Immature natural killer cell (primary cell): ENCODE measurements at regions not wholly inside any gene's neighbourhood (a gene's known extent, or its start where the extent isn't known, plus 50 kb on each side); places are given as distances from the start of the nearest gene placed in this dataset.
A peak's percentile ranks its signal among the peaks of the same experiment; 100 is the strongest.

ENCODE experiments used
- DNase-seq, 3 donors: peaks; one replicate each; pipeline ENCODE4 v3.0.0; 2022; ENCODE audit warnings: mixed read lengths in 1 of 3
- H3K27ac Mint-ChIP-seq, 6 donors: one replicate each; pipeline ENCODE4 v1.8.0; 2020; ENCODE audit warnings: mixed read lengths in 6 of 6, mild to moderate bottlenecking in 5 of 6, inconsistent platforms in 4 of 6, moderate library complexity in 3 of 6
- H3K27me3 Mint-ChIP-seq, 3 donors: one replicate each; pipeline ENCODE4 v1.8.0; 2020 to 2021; ENCODE audit warnings: low read depth in 3 of 3, mild to moderate bottlenecking in 3 of 3, mixed read lengths in 3 of 3, moderate library complexity in 3 of 3, inconsistent platforms in 1 of 3
- H3K36me3 Mint-ChIP-seq, 3 donors: one replicate each; pipeline ENCODE4 v1.8.0; 2020; ENCODE audit warnings: mixed read lengths in 3 of 3, inconsistent platforms in 2 of 3, mild to moderate bottlenecking in 2 of 3
- H3K4me1 Mint-ChIP-seq, 2 donors: one replicate each; pipeline ENCODE4 v1.8.0; 2020; ENCODE audit warnings: inconsistent platforms in 2 of 2, mild to moderate bottlenecking in 2 of 2, mixed read lengths in 2 of 2, moderate library complexity in 1 of 2
- H3K4me3 Mint-ChIP-seq, 5 donors: one replicate each; pipeline ENCODE4 v1.8.0; 2020; ENCODE audit warnings: mild to moderate bottlenecking in 5 of 5, mixed read lengths in 5 of 5, inconsistent platforms in 3 of 5, moderate library complexity in 3 of 5
- H3K9me3 Mint-ChIP-seq, 6 donors: one replicate each; pipeline ENCODE4 v1.8.0; 2020; ENCODE audit warnings: mild to moderate bottlenecking in 6 of 6, mixed read lengths in 6 of 6, inconsistent platforms in 4 of 6, moderate library complexity in 3 of 6

- DNase-seq, result no peak
- Mint-ChIP-seq H3K27ac (no peak overlapping the region), H3K4me1 (no peaks in the 10 kb centered on the region), H3K36me3 (no peaks in the 10 kb centered on the region), H3K4me3 (no peak overlapping the region), H3K9me3 (no peaks in the 10 kb centered on the region), H3K27me3 (peaks cover 2 to 5% (median 2%) of the 10 kb centered on the region in 3 donors)
These were observed 166.5 kb downstream of the LSM5 start for GRCh38 chr7:32323712-32324111.

DNA sequence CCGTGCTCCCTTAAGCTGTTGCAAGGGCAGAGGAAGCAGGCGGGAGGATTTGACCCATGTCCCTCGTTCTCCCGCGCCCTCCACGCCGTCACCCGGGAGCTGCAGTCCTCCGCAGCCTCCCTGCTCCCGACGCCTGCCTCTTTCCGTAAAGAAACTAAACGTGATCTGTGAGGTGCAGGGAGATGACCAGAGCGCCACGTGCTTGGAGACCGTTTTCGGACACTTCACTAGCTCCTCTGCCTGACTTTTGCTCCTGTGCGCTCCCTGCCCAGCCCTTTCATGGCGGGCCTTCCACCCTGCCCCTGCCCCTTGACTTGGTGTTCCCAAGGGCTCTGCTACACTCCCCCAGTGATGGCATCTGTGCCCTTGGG, 171.2 kb downstream of the LSM5 start:
- no peaks in the 10 kb centered on the region for H3K4me1 Mint-ChIP-seq
- no peak for DNase-seq
- H3K4me3 Mint-ChIP-seq, result no peak overlapping the region
- no peaks in the 10 kb centered on the region for H3K9me3 Mint-ChIP-seq
- peaks cover 0 to 2% (median 0%) of the 10 kb centered on the region in 3 donors for H3K27me3 Mint-ChIP-seq
- no peak overlapping the region for H3K27ac Mint-ChIP-seq
- no peaks in the 10 kb centered on the region for H3K36me3 Mint-ChIP-seq

GRCh38 chr7:32318300-32319011, 171.7 kb downstream of the LSM5 start:
- Mint-ChIP-seq H3K27ac (no peak overlapping the region), H3K9me3 (no peaks in the 10 kb centered on the region), H3K36me3 (no peaks in the 10 kb centered on the region), H3K4me3 (no peak overlapping the region), H3K27me3 (peaks cover 0 to 2% (median 0%) of the 10 kb centered on the region in 3 donors), H3K4me1 (no peaks in the 10 kb centered on the region)
- DNase-seq, result no peak

GRCh38 chr7:32316839-32317238, 173.3 kb downstream of the LSM5 start:
- Mint-ChIP-seq H3K27me3 (peaks cover 0 to 3% (median 0%) of the 10 kb centered on the region in 3 donors), H3K4me1 (no peaks in the 10 kb centered on the region), H3K4me3 (no peak overlapping the region), H3K27ac (no peak overlapping the region), H3K9me3 (no peaks in the 10 kb centered on the region), H3K36me3 (no peaks in the 10 kb centered on the region)
- no peak for DNase-seq

DNA sequence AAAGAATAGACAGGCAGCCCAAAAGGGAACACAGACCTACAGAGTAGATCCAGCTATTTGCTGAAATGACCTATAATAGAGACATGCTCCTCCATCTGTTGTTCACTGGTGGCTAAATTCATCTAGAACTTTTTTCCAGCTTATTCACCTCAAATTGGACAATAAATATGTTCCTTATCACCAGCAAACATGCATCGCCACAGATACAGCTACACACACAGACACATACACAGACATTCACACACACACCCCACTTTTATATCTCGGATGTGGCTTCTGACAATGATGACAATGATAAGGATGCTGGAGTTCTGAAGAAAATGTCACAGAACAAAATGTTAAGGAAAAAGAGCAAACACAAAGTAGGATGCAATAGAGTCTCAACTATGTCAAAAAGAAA, 175.4 kb downstream of the LSM5 start:
- Mint-ChIP-seq H3K9me3 (peaks cover 0 to under 1% (median 0%) of the 10 kb centered on the region in 6 donors), H3K4me1 (no peaks in the 10 kb centered on the region), H3K4me3 (no peak overlapping the region), H3K27me3 (peaks cover 1 to 2% (median 1%) of the 10 kb centered on the region in 3 donors), H3K27ac (no peak overlapping the region), H3K36me3 (no peaks in the 10 kb centered on the region)
- DNase-seq, result no peak

- peaks cover 0 to 5% (median 0%) of the 10 kb centered on the region in 3 donors for H3K36me3 Mint-ChIP-seq
- H3K4me1 Mint-ChIP-seq, result peaks cover 8 to 9% of the 10 kb centered on the region in 2 donors
- DNase-seq, result no peak
- peaks cover 12 to 18% (median 15%) of the 10 kb centered on the region in 3 donors for H3K27me3 Mint-ChIP-seq
- H3K27ac Mint-ChIP-seq, result no peak overlapping the region
- H3K9me3 Mint-ChIP-seq, result peaks cover 0 to 1% (median 0%) of the 10 kb centered on the region in 6 donors
- H3K4me3 Mint-ChIP-seq, result no peak overlapping the region
These were observed 188.8 kb downstream of the LSM5 start for GRCh38 chr7:32301427-32301826.

- peaks cover 13 to 20% (median 15%) of the 10 kb centered on the region in 3 donors for H3K27me3 Mint-ChIP-seq
These were observed 191.0 kb downstream of the LSM5 start for GRCh38 chr7:32299133-32299702.

GRCh38 chr7:32298408-32299132, 191.6 kb downstream of the LSM5 start:
- H3K4me1 Mint-ChIP-seq, result peaks cover 8 to 9% of the 10 kb centered on the region in 2 donors
- peaks cover 0 to 9% (median 0%) of the 10 kb centered on the region in 3 donors for H3K36me3 Mint-ChIP-seq
- H3K27ac Mint-ChIP-seq, result no peak overlapping the region
- no peak for DNase-seq
- H3K4me3 Mint-ChIP-seq, result peak overlapping the region in 4 of 5 donors; percentile 59 to 72 (median 66)
- H3K9me3 Mint-ChIP-seq, result no peaks in the 10 kb centered on the region
- peaks cover 13 to 20% (median 17%) of the 10 kb centered on the region in 3 donors for H3K27me3 Mint-ChIP-seq

More at GRCh38 chr7:32299133-32299702, 191.0 kb downstream of the LSM5 start:
- Mint-ChIP-seq H3K27ac (no peak overlapping the region), H3K4me1 (peaks cover 8 to 9% of the 10 kb centered on the region in 2 donors), H3K36me3 (peaks cover 0 to 9% (median 0%) of the 10 kb centered on the region in 3 donors), H3K4me3 (peak overlapping the region in 4 of 5 donors; percentile 59 to 72 (median 66)), H3K9me3 (no peaks in the 10 kb centered on the region)
- no peak for DNase-seq

- peaks cover 0 to 1% (median 0%) of the 10 kb centered on the region in 6 donors for H3K9me3 Mint-ChIP-seq
- no peak for DNase-seq
- H3K27me3 Mint-ChIP-seq, result peaks cover 9 to 16% (median 15%) of the 10 kb centered on the region in 3 donors
- no peak overlapping the region for H3K27ac Mint-ChIP-seq
- peaks cover 0 to 9% (median 0%) of the 10 kb centered on the region in 3 donors for H3K36me3 Mint-ChIP-seq
- H3K4me1 Mint-ChIP-seq, result peaks cover under 1 to 2% of the 10 kb centered on the region in 2 donors
- H3K4me3 Mint-ChIP-seq, result no peak overlapping the region
These were observed 196.3 kb downstream of the LSM5 start for GRCh38 chr7:32293833-32294232.

GRCh38 chr7:32289651-32290414, 200.3 kb downstream of the LSM5 start:
- peaks cover 3 to 6% (median 5%) of the 10 kb centered on the region in 3 donors for H3K27me3 Mint-ChIP-seq

DNA sequence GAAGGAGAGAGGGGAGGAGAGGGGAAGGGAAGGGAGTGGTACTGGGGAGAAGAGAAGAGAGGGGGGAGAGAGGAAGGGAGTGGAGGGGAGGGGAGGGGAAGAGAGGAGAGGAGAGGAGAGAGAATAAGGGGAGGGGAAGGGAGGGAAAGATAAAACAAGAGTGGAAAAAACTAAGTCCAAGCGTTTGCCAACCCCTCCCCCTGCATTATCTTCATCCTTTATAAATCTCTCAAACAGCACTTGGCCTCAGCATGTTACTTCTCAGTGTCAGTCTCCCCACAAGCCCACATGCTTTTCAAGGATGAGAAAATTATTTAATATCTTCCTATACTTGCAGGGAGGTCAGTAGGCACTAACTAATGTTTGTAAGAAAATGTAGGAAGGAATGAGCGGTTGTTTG, 204.5 kb downstream of the LSM5 start:
- no peaks in the 10 kb centered on the region for H3K9me3 Mint-ChIP-seq
- no peaks in the 10 kb centered on the region for H3K4me1 Mint-ChIP-seq
- H3K4me3 Mint-ChIP-seq, result no peak overlapping the region
- DNase-seq, result no peak
- peaks cover 2 to 6% (median 3%) of the 10 kb centered on the region in 3 donors for H3K27me3 Mint-ChIP-seq
- no peaks in the 10 kb centered on the region for H3K36me3 Mint-ChIP-seq
- H3K27ac Mint-ChIP-seq, result no peak overlapping the region

More at GRCh38 chr7:32289651-32290414, 200.3 kb downstream of the LSM5 start:
- DNase-seq, result no peak
- H3K4me3 Mint-ChIP-seq, result no peak overlapping the region
- H3K27ac Mint-ChIP-seq, result no peak overlapping the region
- H3K4me1 Mint-ChIP-seq, result no peaks in the 10 kb centered on the region
- peaks cover 0 to 1% (median 0%) of the 10 kb centered on the region in 6 donors for H3K9me3 Mint-ChIP-seq
- H3K36me3 Mint-ChIP-seq, result peaks cover 0 to 4% (median 0%) of the 10 kb centered on the region in 3 donors

DNA sequence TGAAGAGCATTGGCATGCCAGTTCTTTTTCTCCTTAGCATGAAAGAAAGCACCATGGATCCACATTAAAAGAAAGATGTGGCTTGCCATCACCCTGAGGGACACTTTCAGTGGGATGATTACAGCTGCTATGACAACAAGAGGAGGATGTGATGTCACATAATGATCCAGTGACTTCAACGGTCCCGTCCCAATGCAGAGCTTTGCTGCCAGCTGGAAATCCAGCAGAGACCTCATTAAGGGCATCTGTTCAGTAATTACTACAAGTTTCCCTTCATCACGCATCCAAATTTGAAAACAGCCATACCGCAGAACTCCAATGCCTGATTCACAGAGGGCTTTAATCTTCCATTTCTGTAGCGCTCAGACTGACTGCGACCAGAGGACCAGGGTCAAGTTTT, 206.6 kb downstream of the LSM5 start:
- Mint-ChIP-seq H3K4me3 (no peak overlapping the region), H3K9me3 (peaks cover 0 to 1% (median 0%) of the 10 kb centered on the region in 6 donors), H3K27ac (no peak overlapping the region), H3K36me3 (no peaks in the 10 kb centered on the region), H3K27me3 (peaks cover 0 to 6% (median 3%) of the 10 kb centered on the region in 3 donors), H3K4me1 (no peaks in the 10 kb centered on the region)
- DNase-seq, result no peak

DNA sequence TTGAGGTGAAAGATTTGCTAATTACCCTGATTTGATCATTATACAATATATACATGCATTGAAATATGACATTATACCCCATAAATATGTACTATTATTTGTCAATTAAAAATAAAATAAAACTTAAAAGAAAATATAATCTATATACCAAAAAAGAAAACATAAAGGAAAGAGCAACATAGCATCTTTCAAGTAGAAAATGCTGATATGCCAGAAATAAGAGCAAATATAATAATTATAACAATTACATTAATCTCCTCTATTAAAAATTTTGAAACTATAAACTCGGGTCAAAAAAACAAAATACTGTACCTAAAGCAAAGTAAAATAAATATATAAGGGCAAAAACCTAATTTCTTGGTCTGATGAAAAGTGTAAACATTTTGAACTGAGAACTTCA, 209.3 kb upstream of the PDE1C start:
- H3K9me3 Mint-ChIP-seq, result peaks cover 0 to 1% (median 0%) of the 10 kb centered on the region in 6 donors
- no peaks in the 10 kb centered on the region for H3K36me3 Mint-ChIP-seq
- no peaks in the 10 kb centered on the region for H3K4me1 Mint-ChIP-seq
- no peak for DNase-seq
- peaks cover 4 to 8% (median 4%) of the 10 kb centered on the region in 3 donors for H3K27me3 Mint-ChIP-seq
- H3K4me3 Mint-ChIP-seq, result no peak overlapping the region
- H3K27ac Mint-ChIP-seq, result no peak overlapping the region
